ENCODE measurements at regions not wholly inside any gene's neighbourhood (a gene's known extent, or its start where the extent isn't known, plus 50 kb on each side); places are given as distances from the start of the nearest gene placed in this dataset.

GRCh38 chr4:31374256-31374960, 654.2 kb downstream of the PCDH7 start:
- ChIA-PET CTCF (no interaction called here), POLR2A (no interaction called here)
- TF ChIP-seq, protein P1, sequence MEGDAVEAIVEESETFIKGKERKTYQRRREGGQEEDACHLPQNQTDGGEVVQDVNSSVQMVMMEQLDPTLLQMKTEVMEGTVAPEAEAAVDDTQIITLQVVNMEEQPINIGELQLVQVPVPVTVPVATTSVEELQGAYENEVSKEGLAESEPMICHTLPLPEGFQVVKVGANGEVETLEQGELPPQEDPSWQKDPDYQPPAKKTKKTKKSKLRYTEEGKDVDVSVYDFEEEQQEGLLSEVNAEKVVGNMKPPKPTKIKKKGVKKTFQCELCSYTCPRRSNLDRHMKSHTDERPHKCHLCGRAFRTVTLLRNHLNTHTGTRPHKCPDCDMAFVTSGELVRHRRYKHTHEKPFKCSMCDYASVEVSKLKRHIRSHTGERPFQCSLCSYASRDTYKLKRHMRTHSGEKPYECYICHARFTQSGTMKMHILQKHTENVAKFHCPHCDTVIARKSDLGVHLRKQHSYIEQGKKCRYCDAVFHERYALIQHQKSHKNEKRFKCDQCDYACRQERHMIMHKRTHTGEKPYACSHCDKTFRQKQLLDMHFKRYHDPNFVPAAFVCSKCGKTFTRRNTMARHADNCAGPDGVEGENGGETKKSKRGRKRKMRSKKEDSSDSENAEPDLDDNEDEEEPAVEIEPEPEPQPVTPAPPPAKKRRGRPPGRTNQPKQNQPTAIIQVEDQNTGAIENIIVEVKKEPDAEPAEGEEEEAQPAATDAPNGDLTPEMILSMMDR (IDR thresholded peaks at IDR 0.05; ENCODE audit: control extremely low read depth, extremely low read depth, low read depth, missing control alignments): no peak
- no peak for DNase-seq (ENCODE audit: extremely low spot score)

GRCh38 chr4:31375936-31376335, 655.8 kb downstream of the PCDH7 start:
- DNase-seq (ENCODE audit: extremely low spot score): no peak
- POLR2A ChIA-PET: no interaction called here
- TF ChIP-seq, protein P1 (IDR thresholded peaks at IDR 0.05; ENCODE audit: control extremely low read depth, extremely low read depth, low read depth, missing control alignments): no peak
- CTCF ChIA-PET: interaction anchor here (1.3 kb wide), 1 partner anchor 11 kb away, joined by 5 read pairs; no protein-coding TSS in a partner anchor

DNA sequence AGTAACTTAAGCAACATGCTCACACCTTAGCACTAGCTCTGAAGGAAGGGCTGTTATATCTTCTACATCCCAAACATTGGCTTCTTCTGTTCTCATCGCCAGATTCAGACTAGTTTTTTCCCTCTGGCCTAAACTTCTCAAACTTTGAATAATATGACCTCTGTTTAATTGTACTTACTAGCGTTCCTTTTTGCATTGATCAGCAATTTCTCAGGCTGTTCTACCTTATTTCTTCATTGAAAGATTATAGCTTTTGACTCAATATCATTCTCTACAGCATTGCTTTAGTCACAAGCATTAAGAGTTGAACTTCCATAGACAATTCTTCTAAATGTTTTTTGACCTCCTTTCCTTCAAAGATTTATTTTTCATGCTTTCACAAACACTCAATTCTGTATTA, 659.2 kb downstream of the PCDH7 start:
- TF ChIP-seq, protein P1 (IDR thresholded peaks at IDR 0.05; ENCODE audit: control extremely low read depth, extremely low read depth, low read depth, missing control alignments): no peak
- ChIA-PET CTCF (interaction anchor here (1.3 kb wide), 1 partner anchor 12 kb away, joined by 3 read pairs; no protein-coding TSS in a partner anchor), POLR2A (no interaction called here)
- DNase-seq (ENCODE audit: extremely low spot score): no peak

DNA sequence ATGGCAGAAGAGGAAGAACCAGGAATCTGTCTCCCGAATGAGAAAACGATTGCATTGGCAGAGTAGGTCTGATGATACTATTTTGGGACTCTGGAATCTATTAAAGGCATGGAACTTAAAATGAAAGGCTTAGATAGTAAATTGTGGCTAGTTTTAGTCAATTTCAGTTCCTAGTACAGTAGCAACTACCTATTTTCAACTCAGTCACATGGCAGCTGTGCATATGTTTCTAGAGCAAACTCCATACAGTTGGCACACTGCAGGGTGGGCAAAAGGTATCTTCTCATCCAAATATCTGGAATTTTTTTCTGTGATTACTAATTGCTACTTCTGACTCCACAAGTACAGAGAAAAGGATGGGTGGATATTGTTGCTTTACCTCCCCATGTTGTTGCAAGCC, 663.6 kb downstream of the PCDH7 start:
- CTCF ChIA-PET: no interaction called here
- TF ChIP-seq, protein P1 (IDR thresholded peaks at IDR 0.05; ENCODE audit: control extremely low read depth, extremely low read depth, low read depth, missing control alignments): no peak

GRCh38 chr4:31390849-31391248, 670.7 kb downstream of the PCDH7 start:
- ChIA-PET POLR2A (no interaction called here), CTCF (interaction anchor here (1.2 kb wide), 1 partner anchor 11 kb away, joined by 3 read pairs; no protein-coding TSS in a partner anchor)

More for the DNA sequence above, 663.6 kb downstream of the PCDH7 start:
- POLR2A ChIA-PET: no interaction called here
- DNase-seq (ENCODE audit: extremely low spot score): no peak

DNA sequence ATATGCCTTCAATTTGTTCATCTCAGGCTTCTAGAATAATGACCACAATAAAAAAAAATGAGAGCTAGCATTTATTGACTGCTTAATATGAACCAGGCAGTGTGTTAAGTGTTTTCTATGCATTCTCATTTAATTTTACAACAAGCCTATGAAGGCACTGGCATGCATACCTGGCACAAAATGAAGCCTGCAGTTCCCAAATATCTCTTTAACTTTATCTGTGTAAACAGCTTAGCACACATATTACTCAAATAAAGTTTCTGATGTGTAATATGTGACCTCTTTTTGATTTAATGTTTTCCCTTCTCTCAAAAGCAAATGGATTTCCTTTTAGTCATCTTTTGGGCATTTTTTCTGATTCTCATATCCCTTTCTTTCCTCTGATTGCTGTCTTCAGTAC, 671.8 kb downstream of the PCDH7 start:
- ChIA-PET CTCF (interaction anchor here (1.2 kb wide), 1 partner anchor 12 kb away, joined by 3 read pairs; no protein-coding TSS in a partner anchor), POLR2A (no interaction called here)
- no peak for DNase-seq (ENCODE audit: extremely low spot score)
- TF ChIP-seq, protein P1 (IDR thresholded peaks at IDR 0.05; ENCODE audit: control extremely low read depth, extremely low read depth, low read depth, missing control alignments): no peak

More at GRCh38 chr4:31390849-31391248, 670.7 kb downstream of the PCDH7 start:
- DNase-seq (ENCODE audit: extremely low spot score): no peak
- TF ChIP-seq, protein P1 (IDR thresholded peaks at IDR 0.05; ENCODE audit: control extremely low read depth, extremely low read depth, low read depth, missing control alignments): no peak
